SK-N-MC (cell line): ENCODE measurements at regions not wholly inside any gene's neighbourhood (a gene's known extent, or its start where the extent isn't known, plus 50 kb on each side); places are given as distances from the start of the nearest gene placed in this dataset.

Experiments used
- DNase-seq: peaks from one replicate; pipeline ENCODE4 v3.0.0-alpha.2; 2011; ENCODE audit warnings: low read depth, low spot score
- H3K27ac ChIP-seq: fragments of 200-600 bp; sonication (generic); 2 replicates; pipeline ENCODE4 v1.5.1; 2016; ENCODE audit warnings: mixed run types
- H3K36me3 ChIP-seq: fragments of 200-600 bp; sonication (generic); 2 replicates; pipeline ENCODE4 v1.6.1; 2017; ENCODE audit warnings: antibody characterized with exemption, low read length, mixed read lengths; ENCODE audit not compliant: insufficient read depth
- H3K4me3 ChIP-seq: fragments of 200-600 bp; sonication (generic); 2 replicates; pipeline ENCODE4 v1.5.1; 2016
- H3K9ac ChIP-seq: fragments of 200-600 bp; sonication (generic); 2 replicates; pipeline ENCODE4 v1.8.0; 2017; ENCODE audit warnings: mixed run types, mixed read lengths; ENCODE audit not compliant: insufficient read length
- H3K9me3 ChIP-seq: fragments of 200-600 bp; sonication (generic); 2 replicates; pipeline ENCODE4 v1.6.1; 2017; ENCODE audit warnings: low read depth, mild to moderate bottlenecking, antibody characterized with exemption, low read length, moderate library complexity, mixed read lengths
- EZH2 ChIP-seq: fragments of 200-600 bp; sonication (generic); IDR thresholded peaks from one replicate; pipeline ENCODE4 v1.6.1; 2017; ENCODE audit warnings: antibody characterized with exemption
- FOXP2 ChIP-seq: optimal IDR thresholded peaks from 2 replicates; pipeline ENCODE3; 2011; ENCODE audit warnings: mild to moderate bottlenecking, moderate library complexity; ENCODE audit not compliant: insufficient read depth; ENCODE audit errors: extremely low read length, control extremely low read depth
- POLR2AphosphoS5 ChIP-seq: IDR thresholded peaks from 2 replicates; pipeline ENCODE4 v1.6.1; 2012; ENCODE audit warnings: mild to moderate bottlenecking, low read depth, low read length, borderline replicate concordance

DNA sequence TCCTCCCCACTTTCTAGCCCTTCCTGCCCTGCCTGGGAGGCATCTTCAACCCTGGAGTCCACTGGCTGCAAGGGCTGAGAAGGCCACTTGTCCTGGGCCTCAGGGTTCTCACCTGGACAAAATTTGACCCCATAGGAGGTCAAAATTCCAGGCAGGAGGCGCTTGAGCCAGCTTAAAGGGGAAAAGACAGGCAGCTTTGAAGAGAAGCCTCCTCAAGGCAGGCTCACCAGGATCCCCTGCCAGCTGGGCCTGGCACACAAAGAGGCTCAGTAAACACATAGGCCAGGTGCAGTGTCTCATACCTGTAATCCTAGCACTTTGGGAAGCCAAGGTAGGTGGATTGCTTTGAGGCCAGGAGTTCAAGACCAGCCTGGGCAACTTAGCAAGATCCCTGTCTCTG lies 53.0 kb upstream of the MPEG1 start:
- no peak overlapping the region for H3K4me3 ChIP-seq
- H3K27ac ChIP-seq = no peak overlapping the region
- TF ChIP-seq POLR2AphosphoS5 (no peak), EZH2 (no peak), FOXP2 (no peak)
- no peak for DNase-seq
- no peaks in the 10 kb centered on the region for H3K9me3 ChIP-seq
- H3K36me3 ChIP-seq = no peaks in the 10 kb centered on the region
- no peak overlapping the region for H3K9ac ChIP-seq

DNA sequence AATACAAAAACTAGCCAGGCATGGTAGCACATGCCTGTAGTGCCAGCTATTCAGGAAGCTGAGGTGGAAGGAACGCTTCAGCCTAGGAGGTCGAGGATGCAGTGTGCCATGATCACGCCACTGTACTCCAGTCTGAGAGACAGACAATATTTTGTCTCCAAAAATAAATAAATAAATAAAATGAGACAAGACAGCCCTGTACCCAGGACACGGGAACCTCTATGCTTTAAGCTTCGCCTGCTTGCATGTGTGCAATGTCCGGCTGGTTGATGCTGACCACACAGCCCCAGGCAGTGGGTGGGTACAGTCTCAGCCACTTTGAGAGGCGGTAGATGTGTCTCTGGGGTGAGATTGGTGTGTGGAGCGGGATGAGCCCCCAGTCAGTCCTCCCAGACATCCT lies 52.0 kb upstream of the MPEG1 start:
- no peak for TF ChIP-seq POLR2AphosphoS5
- no peak for TF ChIP-seq FOXP2
- TF ChIP-seq EZH2 = no peak
- Histone ChIP-seq H3K4me3 (no peak overlapping the region), H3K9ac (no peak overlapping the region), H3K27ac (no peak overlapping the region), H3K9me3 (no peaks in the 10 kb centered on the region), H3K36me3 (no peaks in the 10 kb centered on the region)
- DNase-seq = no peak

DNA sequence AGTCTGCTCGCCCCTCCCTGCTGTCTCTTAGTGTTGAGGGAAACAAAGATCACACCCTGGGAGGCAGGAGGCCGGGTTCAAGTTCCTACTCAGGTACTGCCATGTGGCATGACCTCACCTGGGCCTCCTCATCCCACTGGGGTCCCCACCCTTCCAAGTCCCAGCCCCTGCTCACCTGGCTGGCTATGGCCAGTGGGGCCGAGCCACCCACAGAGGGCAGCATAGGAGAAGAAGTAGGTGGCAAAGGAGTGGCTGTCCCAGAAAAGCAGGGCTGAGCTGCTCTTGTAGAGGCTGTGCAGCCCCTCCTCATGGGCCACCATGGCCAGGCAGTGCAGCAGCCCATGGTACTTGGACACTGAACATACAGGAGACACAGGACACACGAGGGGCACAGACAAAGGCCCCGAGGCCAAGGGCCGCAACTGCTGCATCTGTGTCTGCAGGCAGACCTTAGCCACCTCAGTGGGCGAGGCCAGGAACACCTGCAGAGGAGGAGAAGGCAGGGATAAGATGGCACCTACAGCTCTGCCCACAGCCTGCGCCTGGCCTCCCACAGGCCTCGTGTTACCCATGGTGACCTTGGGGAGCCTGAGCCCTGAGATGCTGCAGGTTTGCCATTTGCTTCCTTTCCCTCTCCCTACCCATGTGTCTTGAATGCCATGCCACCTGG lies 50.6 kb upstream of the MPEG1 start:
- Histone ChIP-seq H3K36me3 (no peaks in the 10 kb centered on the region), H3K27ac (no peak overlapping the region), H3K4me3 (no peak overlapping the region), H3K9me3 (no peaks in the 10 kb centered on the region), H3K9ac (no peak overlapping the region)
- TF ChIP-seq POLR2AphosphoS5 = no peak
- TF ChIP-seq FOXP2 = no peak
- no peak for TF ChIP-seq EZH2
- no peak for DNase-seq
